OCI-LY1 (cell line): ENCODE measurements at regions not wholly inside any gene's neighbourhood (a gene's known extent, or its start where the extent isn't known, plus 50 kb on each side); places are given as distances from the start of the nearest gene placed in this dataset.

Experiments used
- EZH2 ChIP-seq: fragments of 200-600 bp; sonication (generic), shearing (Covaris generic); IDR thresholded peaks from 2 replicates; pipeline ENCODE4 v1.8.0; 2017; ENCODE audit warnings: borderline replicate concordance, mixed run types, mild to moderate bottlenecking, antibody characterized with exemption, low read length, moderate library complexity, mixed read lengths
- TF ChIP-seq, protein P1 (sequence below): fragments of 200-600 bp; sonication (generic), shearing (Covaris generic); IDR thresholded peaks from 2 replicates; pipeline ENCODE4 v1.5.1; 2017; ENCODE audit warnings: mild to moderate bottlenecking, antibody characterized with exemption, low read length, moderate library complexity, mixed read lengths

DNA sequence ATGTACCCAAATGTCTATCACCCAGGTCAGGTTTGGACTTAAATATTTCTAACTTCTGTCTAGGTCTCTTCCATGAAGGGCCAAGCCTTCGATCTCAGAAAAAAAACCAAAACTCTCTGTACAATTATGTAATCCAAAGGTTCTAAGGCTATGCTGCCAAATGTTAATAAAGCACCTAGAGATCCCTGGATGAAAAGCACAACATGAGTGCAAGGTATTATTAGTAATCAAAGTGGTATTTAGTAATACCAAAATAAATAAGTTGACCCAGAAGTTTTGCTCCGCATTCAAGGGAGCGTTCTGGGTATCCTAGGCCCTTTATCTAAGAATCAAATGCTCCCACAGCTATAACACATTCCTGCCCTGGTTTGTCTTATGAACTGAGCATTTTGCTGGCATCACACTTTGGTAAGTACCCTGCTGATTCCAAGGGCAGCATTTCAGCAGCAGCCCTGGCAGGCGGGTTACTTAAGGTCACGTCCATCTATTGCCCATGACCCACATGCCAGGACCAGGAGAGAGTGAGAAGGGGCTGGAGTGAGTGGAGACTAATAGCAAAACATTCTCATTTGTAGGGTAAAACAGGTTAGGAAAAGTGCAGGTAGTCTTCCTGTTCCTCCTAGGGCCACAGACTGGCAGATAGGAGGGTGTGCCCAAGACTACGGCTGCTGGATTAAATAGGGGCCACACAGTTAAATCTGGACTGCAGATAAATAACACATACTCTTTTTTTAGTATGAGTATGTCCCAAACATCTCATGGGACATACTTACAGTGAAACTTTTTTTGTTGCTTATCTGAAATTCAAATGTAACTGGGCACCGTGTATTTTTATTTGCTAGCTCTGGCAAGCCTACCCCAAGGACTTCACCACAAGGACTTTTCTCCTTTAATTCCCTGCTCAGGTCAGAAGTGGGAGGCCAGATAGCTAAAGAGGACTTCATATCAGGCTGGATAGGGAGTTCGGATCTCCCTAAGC lies 76.0 kb upstream of the SNRK start:
- TF ChIP-seq, protein P1, sequence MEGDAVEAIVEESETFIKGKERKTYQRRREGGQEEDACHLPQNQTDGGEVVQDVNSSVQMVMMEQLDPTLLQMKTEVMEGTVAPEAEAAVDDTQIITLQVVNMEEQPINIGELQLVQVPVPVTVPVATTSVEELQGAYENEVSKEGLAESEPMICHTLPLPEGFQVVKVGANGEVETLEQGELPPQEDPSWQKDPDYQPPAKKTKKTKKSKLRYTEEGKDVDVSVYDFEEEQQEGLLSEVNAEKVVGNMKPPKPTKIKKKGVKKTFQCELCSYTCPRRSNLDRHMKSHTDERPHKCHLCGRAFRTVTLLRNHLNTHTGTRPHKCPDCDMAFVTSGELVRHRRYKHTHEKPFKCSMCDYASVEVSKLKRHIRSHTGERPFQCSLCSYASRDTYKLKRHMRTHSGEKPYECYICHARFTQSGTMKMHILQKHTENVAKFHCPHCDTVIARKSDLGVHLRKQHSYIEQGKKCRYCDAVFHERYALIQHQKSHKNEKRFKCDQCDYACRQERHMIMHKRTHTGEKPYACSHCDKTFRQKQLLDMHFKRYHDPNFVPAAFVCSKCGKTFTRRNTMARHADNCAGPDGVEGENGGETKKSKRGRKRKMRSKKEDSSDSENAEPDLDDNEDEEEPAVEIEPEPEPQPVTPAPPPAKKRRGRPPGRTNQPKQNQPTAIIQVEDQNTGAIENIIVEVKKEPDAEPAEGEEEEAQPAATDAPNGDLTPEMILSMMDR: no peak
- TF ChIP-seq EZH2: no peak
